NCI-H187 (cell line): ENCODE measurements at regions not wholly inside any gene's neighbourhood (a gene's known extent, or its start where the extent isn't known, plus 50 kb on each side); places are given as distances from the start of the nearest gene placed in this dataset.
"Not testable (repeated sequence)": the region's sequence is repeated elsewhere in the genome, so short reads cannot be mapped to it uniquely, and the experiment has no call there.

Experiments
- DNase-seq, 2 experiments: peaks; one replicate each; lab custom pipeline; 2025; lab: John Stamatoyannopoulos, UW

DNA sequence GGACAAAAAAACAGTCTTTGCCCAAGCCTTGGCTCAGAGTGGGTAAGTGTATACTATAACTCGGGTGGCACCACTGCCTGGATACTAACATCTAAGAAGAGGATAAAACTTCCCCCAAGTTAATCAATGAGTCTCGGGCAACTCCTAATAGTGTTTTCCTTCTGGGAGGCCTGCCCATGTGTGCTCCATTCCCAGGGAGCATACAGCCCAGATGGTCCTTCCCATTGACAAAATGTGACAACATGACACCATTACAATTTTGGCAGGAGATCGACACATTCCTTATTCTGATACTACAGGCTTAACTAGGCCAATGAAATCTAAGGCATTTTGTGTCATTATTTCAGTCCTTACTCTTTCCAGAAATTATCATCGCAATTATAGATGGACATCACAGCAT, 52.7 kb upstream of the CRIM1 start:
- DNase-seq, result no peak

DNA sequence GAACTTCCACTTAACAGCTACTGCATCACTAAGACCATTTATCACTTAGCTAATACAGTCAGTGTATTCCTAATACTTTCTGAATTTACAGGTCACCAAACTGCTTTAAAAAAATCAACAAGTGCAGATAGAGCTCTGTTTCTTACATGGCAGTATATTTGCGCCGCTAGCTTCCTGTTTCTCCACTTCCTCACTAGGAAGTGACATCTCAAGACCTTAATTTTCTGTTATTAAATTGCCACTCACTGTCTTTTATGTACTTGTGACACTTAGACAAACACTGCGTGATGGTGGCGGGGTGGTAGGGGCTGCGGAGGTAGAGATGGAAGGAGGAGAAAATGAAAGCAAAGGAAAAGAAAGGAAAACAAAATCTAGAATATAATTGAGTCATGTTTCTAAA, 53.7 kb upstream of the CRIM1 start:
- DNase-seq, result no peak

DNA sequence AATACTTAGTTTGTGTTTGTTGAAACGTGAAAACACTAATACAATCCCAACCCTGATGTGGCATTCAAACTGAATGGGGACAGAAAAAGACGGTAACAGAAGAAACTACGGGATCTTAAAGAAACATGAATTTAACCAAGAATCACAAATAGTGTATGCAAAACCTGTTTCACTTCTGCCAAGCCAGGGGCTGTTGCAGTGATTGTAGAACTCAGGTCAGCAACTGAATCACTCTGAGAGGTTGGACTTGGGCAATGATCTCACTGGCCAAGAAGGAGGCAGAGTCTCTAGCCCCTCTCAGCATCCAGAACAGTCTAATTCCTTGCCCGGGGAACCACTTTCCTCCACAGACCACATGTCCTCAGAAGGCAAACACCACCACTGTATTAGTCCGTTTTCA, 54.9 kb upstream of the CRIM1 start:
- DNase-seq, result no peak

DNA sequence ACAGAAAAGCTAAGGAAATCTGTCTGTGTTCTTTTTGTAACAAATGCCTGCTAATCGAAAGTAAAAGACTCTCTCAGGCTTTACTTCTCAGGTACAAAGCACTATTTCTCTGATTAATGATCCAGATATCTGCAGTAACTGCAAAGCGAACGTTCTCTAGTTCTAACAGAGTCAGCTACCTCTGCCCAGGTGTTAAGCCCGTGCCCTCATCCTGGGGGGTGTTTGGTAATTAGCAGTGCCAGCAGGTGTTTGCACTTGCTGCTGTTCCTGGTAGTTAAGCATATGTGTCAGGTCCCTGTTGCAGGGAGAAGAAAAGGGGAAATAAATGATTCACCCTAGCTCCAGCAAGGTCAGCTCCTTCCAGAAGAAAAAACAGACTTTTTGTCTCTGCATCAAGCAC, 58.8 kb upstream of the CRIM1 start:
- no peak for DNase-seq

DNA sequence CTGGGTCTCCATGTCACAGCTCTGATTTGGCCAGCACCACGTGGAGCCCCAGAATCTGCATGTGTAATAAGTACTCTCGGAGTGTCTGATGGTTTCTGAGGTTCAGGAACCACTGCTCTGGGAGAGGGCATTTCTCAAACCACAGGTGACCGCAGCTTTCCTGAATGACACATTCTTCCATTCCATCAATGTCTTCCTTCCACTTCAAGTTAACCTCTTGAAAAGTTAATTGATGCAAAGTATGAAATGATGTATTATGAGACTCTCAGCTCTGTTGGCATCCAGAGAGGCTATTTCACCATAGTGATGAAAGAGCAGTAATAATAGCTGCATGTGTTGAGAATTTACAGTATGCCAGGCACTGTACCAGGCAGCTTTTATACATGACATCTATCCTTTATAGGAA, 61.3 kb upstream of the CRIM1 start:
- no peak for DNase-seq

DNA sequence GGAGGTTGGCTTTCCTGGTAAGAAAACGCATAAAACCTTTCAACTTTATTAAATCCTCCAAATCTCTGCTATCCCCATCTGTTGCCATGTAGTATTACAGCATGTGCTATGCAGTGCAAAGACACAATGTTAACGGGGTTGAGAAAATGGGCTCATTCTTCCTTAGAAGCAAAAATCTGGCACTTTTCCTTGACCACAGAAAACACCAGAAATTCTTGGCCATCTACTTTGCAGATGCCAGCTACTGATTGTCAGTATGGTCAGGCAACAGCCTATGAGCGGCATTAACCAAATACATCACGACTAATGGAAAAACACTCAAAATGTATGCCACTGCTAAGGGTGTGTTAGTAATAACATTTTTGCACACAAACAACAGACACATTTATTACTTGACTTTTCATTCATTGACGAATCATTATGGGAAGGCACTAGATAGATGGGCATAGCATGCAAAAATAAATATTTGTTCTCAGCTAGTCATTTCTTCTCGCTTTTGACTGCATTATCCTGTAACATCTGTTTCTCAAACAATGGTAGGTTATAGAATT, 65.2 kb upstream of the CRIM1 start:
- DNase-seq, result no peak

DNA sequence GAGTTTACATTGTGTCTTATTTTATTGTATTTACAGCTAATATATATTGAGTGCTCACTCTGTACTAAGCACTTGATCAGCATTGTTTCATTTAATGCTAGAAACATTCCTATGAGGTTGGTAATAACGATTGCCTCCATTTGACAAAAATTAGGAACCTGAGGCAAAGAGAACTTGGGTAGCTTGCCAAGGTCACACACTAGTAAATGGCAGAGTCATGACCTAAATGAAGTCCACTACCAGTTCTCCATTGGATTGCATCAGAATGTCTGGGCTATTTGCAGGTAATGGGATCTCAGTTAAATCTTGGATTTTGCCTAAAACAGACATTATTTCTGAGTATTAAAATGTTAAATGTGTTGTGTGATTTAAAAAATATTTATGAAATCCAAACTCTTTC, 65.8 kb upstream of the CRIM1 start:
- DNase-seq, result no peak

DNA sequence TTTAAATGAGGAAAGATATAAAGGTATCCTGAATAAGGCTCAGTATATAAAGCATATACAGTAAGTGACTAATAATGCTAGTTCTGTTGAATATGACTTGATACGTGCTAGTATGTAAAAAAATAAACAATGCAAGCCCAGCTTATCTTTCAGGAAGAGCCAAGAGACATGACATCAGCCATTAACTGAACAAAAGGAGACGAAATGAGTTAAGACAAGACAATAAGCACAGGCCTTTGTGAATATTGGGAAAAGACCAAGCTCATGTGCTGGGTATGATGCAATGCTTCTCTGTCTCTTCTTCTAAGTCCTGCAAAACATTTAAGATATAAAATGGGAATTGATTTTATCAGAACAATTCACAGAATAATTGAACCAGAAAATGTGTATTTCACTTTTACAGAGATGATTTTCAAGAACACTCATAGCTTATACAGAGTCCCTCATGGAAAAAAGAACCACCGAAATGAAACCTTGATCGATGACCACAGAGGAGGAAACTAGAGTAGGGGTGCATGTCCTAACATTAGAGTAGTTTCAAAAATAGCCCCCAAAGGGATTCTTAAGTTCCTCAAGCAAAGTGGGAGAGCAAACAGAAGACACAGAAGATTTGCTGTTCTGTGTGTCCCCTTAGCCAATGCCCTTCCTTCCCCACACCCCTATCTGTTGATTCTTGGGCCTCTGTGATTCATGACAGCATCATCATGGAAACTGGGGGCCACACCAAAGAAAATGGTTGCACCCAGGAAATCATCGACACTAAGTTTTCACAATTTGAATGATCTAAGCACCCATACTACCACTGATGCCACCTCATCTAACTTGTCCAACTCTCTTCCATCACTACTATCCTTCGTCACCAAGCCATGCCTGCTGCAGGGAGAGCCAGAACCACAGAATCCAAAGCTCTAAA, 68.0 kb upstream of the CRIM1 start:
- no peak for DNase-seq

DNA sequence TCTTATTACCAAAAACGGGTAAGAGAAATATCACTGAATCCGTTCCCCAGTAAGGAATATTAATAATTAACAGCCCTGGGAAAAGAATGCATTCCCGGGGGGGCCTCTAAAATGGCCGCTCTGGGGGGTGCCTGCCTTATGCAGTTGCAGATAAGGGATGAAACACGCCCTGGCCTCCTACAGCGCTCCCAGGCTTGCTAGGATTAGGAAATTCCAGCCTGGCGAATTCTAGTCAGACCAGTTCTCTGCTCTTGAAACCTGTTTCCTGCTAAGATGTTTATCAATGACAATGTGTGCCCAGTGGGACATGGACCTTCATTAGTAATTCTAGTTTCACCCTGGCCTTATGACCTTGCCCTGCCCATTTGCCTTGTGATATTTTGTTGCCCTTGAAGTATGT, 76.1 kb upstream of the CRIM1 start:
- DNase-seq, result not testable (repeated sequence)

DNA sequence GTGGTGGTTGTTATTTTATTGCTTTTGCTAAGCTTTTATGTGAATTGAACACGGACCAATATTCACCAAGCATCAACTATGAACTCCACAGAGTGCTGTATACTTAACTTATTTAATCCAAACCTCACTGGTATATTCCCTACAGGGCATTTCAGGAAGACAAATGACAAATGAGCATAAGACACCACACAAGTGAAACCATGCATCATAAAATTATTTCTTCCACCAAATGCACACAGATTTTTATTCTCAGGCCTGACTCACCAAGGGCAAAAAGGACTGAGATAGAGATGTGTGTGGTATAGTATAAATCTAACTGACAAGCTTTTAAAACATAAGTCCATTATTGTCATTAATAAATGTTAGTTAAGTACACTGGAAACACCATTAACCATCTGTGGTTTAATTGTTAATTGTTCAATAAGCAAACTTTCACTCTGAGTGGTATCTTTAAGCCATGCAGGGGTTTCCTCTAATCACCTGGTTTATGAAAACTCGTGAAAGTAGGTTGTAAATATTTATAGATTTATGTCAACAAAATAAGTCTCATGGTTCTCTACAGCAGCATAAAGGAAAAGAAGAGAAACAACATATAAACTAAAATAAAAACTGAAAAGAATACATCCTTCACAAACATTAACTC, 77.6 kb upstream of the CRIM1 start:
- DNase-seq, result no peak

DNA sequence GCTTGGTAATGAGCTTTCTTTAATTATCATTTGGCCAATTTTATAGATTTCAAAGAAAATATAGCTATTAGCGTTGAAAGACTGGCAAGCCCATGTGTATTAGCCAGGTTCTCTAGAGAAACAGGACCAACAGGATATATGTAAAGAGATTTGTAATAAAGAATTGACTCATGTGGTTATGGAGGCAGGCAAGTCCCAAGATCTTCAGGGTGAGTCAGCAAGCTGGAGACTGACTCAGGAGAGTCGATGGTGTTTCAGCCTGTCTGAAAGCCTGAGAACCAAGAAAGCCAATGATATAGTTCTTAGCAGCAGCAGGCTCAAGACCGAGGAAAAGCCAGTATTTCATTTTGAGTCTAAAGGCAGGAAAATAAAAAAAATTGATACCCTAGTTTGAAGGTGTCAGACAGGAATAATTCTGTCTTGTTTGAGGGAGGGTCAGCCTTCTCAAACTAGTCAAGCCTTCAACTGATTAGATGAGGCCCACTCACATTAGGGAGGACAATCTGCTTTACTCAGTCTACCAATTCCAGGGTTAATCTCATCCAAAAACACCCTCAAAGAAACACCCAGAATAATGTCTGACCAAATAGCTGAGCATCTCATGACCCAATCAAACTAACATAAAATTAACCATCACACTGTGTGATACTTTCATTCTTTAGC, 78.3 kb upstream of the CRIM1 start:
- DNase-seq, result no peak

DNA sequence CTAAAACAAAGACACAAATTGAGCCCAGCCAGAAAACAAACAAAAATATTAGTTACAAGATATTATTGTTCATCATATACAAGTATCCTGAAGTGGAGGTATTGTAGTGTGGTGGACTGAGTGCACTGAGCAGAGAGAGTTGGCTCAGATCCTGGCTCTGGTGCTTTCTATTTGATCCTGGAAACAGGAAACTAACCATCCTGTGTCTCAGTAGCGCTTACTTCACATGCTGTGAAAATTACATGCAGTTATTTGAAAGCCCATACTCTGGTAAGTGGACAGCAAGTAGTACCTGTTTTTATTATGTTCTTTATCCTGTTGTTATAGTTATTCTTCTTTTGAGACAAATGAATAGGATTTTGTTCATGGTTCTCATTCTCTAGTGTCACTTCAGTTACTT, 84.3 kb upstream of the CRIM1 start:
- DNase-seq, result no peak

DNA sequence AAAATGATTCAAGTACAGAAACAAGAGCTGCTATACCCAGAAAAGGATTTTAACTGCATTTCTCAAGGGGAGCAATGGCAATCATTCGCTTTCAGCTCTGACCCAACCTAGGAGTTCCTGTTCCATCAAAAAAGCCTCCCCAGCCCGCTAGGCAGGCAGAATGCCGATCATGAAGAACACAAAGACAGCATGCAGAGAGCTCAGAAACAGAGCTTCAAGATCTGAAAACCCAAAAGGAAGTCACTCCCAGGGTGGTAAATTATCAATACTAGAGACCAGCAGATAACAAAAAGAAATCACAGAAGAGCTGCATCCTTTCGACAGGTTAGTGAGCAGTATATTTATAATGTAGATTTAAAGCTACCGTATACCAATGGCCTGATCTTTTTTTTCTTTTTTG, 84.8 kb upstream of the CRIM1 start:
- no peak for DNase-seq

DNA sequence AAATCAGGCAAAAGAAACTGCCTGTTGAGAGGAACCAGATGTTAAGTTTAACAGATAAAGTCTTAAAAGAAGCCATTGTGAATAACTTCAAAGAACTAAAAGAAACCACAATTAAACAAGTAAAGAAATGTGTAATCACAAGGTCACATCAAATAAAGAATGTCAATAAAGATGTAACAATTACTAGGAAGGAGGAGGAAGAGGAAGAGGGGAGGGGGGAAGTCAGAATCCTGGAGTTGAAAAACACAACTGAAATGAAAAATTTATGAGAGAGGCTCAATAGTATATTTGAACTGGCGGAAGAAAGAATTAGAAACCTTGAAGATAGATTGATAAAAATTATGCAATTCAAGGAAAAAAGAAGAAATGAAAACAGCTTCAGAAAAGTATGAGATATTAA, 88.4 kb upstream of the CRIM1 start:
- no peak for DNase-seq

DNA sequence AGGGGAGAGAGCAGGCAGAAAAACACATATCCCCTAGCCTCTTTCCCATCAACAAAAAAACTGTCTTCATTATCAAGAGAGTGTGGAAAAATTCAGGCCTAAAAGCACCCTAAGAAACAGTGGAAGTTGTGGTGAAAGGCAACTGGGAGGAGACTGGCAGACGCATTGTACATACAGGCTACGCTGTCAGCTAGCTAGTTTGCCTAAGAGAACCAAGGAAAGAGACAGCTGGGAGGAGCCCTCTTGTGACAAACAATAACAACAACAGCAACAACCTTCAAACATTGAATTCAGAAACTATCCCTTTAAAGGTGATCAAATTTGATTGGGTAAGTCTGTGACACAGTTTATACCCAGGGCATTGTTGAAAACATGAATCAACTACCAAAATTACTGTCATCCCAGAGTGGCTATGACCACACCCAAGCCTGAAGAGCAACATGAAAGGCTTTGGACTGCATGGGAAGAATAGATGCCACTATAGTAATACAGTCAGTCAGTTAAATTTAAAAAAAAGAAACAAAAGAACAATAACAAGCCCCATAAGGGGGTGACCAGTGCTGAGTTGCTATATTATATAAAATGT, 88.9 kb upstream of the CRIM1 start:
- DNase-seq, result no peak

DNA sequence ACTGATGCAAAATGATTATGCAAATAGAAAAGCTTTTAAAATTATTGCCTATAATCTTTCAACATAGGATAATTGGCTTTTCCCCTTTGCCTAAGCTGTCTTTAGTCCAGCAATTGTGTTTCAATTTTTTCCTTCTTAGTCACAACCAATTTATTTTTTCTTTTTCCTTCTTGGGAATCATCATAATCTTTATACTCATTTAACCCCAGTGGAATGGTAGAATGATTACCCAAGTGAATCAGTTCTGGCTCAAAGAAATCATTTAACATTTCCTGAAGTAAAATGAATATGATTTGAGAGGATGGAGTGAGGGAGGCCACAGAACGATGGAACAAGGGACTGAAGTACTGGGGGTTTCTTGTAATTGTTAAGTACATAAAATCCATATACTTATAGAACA, 93.0 kb upstream of the CRIM1 start:
- DNase-seq, result no peak

DNA sequence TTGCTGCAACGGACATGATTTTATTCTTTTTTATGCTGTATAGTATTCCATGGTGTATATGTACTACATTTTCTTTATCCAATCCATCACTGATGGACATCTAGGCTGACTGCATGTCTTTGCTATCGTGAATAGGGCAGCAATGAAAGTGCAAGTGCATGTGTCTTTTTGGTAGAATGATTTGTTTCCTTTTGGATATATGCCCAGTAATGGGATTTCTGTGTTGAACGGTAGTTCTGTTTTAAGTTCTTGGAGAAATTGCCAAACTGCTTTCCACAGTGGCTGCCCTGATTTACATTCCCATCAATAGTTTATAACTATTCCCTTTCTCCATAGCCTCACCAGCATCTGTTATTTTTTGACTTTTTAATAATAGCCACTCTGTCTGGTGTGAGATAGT, 99.7 kb upstream of the CRIM1 start:
- no peak for DNase-seq

DNA sequence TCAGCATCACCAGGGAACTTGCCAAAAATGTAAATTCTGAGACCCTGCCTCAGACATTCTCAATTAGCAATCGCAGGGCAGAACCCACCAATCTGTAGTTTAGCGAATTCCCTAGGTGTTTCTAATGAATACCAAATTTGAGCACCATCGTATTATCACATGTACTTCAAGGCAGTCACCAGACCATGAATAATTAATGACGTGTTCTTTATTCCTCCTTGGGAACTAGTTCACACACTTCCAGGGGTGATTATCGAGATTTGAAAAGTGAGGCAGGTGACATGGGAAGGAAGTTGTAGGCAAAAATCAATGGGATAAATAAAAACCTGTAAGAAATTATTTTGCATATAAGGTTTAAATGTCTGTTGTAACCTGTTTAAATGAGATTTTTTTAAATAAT, 102.5 kb upstream of the CRIM1 start:
- no peak for DNase-seq

DNA sequence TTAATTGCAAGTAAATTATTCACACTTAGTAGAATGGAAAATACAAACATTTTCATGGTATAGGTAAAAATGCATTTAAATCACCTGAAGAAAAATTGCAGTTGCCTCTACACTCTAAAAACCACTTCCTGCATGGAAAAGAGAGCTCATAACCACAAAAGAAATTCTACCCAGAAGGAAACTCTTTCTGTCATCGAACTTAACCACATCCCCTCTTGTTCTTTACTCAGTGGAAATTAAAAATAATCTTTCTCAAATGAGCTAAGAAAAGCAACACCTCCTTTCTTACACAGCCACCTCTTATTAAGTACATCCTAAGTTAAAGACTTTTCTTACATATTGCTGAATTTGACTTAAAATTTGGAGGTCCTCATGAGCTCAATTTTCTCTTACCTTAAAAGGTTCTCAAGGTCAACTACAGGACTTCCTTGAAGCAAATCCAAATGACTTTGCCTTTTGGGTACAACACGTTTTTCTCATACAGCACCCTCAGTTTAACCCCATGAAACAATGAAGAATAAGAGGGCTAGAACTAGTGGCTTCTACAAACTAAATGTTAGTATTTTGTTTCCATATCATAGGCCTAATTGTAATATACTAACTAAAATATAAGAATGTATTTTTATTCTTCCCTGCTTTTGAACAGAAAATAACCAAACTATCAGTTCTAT, 109.1 kb upstream of the CRIM1 start:
- DNase-seq, result no peak

DNA sequence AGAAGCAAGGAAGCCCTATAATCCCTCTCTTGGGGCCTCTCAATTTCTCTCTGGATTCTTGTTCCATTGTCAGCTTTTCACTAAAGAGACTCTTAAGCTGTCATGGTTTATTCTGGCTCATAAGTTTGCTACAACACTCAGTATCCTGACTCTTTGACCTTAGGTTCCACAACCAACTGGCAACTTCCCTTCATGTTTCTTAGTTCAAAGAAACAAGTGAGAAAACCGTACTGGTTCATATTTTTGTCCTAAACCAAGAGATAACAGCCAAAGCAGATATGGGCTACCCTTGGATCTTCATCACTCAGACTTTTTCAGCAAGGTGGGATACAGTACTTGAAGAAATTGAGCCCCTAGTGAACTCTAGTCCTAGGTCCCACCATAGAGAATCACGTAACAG, 109.9 kb upstream of the CRIM1 start:
- DNase-seq, result no peak

DNA sequence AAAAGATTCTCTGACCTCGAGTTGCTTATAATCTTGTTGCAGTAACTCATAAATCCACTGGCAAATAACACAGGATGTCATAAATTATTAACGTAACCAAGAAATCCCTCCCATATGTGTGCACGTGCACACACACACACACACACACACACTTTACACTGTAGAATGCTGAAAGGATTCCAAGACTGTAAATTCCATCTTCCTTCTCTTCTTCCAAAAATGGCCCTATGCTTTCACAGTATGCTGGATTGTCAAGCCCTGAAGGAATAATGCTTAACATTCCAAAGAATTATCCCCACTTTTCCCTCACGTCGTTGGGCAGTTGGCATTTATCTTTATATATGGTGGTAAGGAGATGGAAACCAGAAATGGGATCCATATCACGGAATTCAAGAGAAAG, 117.5 kb upstream of the CRIM1 start:
- no peak for DNase-seq

DNA sequence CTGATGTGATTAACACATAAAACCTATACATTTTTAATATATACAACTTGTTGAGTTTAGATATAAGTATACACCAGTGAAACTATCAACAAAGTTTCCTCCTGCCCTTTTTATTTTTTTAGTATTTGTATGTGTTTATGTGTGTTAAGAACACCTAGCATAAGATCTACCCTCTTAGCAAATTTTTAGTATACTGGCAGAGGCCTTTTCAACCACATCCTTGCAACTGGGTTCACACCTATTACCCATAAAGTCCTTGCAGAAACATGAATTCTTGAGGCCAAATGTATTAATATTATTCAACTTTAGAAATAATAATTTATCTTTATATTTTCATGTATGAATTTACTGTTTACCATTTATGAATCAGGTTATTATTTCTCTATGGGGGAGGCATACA, 119.7 kb upstream of the CRIM1 start:
- DNase-seq, result no peak
